ENCODE measurements at regions not wholly inside any gene's neighbourhood (a gene's known extent, or its start where the extent isn't known, plus 50 kb on each side); places are given as distances from the start of the nearest gene placed in this dataset.

- TF ChIP-seq CTCF (IDR thresholded peaks at IDR 0.05; ENCODE audit: low read depth, low read length, poor library complexity, severe bottlenecking) (no peak), EZH2phosphoT487 (IDR thresholded peaks at IDR 0.05; ENCODE audit: borderline replicate concordance, low read length) (no peak)
Observed at GRCh38 chr3:144556392-144556791, 584.8 kb downstream of the DIPK2A start.

Data from DOHH2 (cell line).